Calu3 (cell line): ENCODE measurements at regions not wholly inside any gene's neighbourhood (a gene's known extent, or its start where the extent isn't known, plus 50 kb on each side); places are given as distances from the start of the nearest gene placed in this dataset.

Experiments
- BruUV-seq: library from RNA; stranded (reverse); fragments of 400-500 nt; replicated peaks from 2 replicates; lab custom pipeline; 2021; lab: Mats Ljungman, UMichigan
- CTCF ChIA-PET: fragments of 300-600 bp; sonication (Branson Sonifier 250); formaldehyde crosslinking; loops from one replicate; lab custom pipeline; 2022; ENCODE audit warnings: antibody characterized with exemption; lab: Charles Lee
- DNase-seq: peaks from one replicate; pipeline ENCODE4 v3.0.0; 2022
- H3K27ac Mint-ChIP-seq: one replicate; pipeline ENCODE4 v1.8.0; 2022; ENCODE audit warnings: mixed read lengths; ENCODE audit not compliant: unreplicated experiment
- H3K27me3 Mint-ChIP-seq: one replicate; pipeline ENCODE4 v1.8.0; 2022; ENCODE audit warnings: mixed read lengths; ENCODE audit not compliant: unreplicated experiment
- H3K36me3 Mint-ChIP-seq: one replicate; pipeline ENCODE4 v1.8.0; 2022; ENCODE audit warnings: mild to moderate bottlenecking, moderate library complexity, mixed read lengths; ENCODE audit not compliant: insufficient read depth, unreplicated experiment
- H3K4me1 Mint-ChIP-seq: one replicate; pipeline ENCODE4 v1.8.0; 2022; ENCODE audit warnings: mild to moderate bottlenecking, low read depth, mixed read lengths; ENCODE audit not compliant: unreplicated experiment
- H3K4me3 Mint-ChIP-seq: one replicate; pipeline ENCODE4 v1.8.0; 2022; ENCODE audit warnings: mild to moderate bottlenecking, low read depth, moderate library complexity, mixed read lengths; ENCODE audit not compliant: unreplicated experiment
- H3K9me3 Mint-ChIP-seq: one replicate; pipeline ENCODE4 v1.8.0; 2022; ENCODE audit warnings: low read depth, mixed read lengths; ENCODE audit not compliant: unreplicated experiment
- intact Hi-C: fragments of 100-400 bp; cut with micrococcal nuclease; formaldehyde crosslinking; loops from one replicate; pipeline ENCODE4 v1.10.0; 2022; ENCODE audit not compliant: unreplicated experiment
- TF ChIP-seq, protein P1 (sequence below): fragments of 200-600 bp; IDR thresholded peaks from one replicate; pipeline ENCODE4 v1.8.0; 2022; ENCODE audit warnings: antibody characterized with exemption; ENCODE audit not compliant: unreplicated experiment

DNA sequence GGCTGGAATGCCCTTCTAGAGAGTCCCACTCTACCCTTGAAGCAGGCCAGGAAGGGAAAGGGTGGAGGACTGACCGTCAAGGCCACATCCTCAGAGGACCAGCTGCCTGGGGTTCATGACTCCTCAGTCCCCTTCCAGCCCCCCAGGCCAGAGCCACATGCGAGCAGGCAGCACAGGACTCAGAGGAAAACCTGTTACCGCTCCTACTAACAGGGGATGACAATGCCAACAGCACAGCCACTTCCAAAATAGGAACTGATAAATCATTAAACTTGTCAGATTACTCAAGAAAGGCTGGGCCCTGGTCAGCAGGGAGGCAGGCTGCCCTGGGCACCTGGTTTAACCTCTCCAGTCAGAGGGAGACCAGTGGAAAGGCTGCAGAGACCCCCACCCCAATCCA is 206.2 kb upstream of the SDK2 start:
- Mint-ChIP-seq H3K9me3 (peaks cover 3% of the 10 kb centered on the region), H3K36me3 (no peaks in the 10 kb centered on the region), H3K4me3 (no peak overlapping the region), H3K4me1 (no peaks in the 10 kb centered on the region), H3K27me3 (peaks cover 41% of the 10 kb centered on the region), H3K27ac (no peak overlapping the region)
- no TSS peak for BruUV-seq
- TF ChIP-seq, protein P1, sequence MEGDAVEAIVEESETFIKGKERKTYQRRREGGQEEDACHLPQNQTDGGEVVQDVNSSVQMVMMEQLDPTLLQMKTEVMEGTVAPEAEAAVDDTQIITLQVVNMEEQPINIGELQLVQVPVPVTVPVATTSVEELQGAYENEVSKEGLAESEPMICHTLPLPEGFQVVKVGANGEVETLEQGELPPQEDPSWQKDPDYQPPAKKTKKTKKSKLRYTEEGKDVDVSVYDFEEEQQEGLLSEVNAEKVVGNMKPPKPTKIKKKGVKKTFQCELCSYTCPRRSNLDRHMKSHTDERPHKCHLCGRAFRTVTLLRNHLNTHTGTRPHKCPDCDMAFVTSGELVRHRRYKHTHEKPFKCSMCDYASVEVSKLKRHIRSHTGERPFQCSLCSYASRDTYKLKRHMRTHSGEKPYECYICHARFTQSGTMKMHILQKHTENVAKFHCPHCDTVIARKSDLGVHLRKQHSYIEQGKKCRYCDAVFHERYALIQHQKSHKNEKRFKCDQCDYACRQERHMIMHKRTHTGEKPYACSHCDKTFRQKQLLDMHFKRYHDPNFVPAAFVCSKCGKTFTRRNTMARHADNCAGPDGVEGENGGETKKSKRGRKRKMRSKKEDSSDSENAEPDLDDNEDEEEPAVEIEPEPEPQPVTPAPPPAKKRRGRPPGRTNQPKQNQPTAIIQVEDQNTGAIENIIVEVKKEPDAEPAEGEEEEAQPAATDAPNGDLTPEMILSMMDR, result no peak
- intact Hi-C loops, result no loop called here
- no peak for DNase-seq
- CTCF ChIA-PET, result no interaction called here

DNA sequence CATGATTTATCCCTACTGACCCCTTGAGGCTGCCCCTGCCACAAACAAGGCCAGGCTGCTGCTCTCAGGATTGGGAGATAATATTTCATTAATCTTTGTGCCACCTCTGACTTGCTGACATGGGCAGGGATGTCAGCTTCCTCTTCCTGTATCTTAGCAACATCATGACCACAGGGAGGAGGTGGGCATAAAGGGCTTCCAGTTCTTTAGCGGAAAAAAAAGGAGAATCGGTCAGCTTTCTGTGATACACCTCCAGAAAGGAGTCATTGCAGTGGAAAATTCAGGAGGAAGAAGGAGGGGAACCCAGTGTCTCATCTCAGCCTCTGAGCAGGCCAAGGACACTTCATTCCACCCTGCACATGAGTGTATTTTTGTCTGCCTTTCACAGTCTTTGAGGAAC is 206.8 kb upstream of the SDK2 start:
- intact Hi-C loops, result no loop called here
- CTCF ChIA-PET, result no interaction called here
- TF ChIP-seq, protein P1, result no peak
- Mint-ChIP-seq H3K4me3 (no peak overlapping the region), H3K27me3 (peaks cover 37% of the 10 kb centered on the region), H3K9me3 (peaks cover 3% of the 10 kb centered on the region), H3K36me3 (no peaks in the 10 kb centered on the region), H3K4me1 (no peaks in the 10 kb centered on the region), H3K27ac (no peak overlapping the region)
- BruUV-seq, result no TSS peak
- DNase-seq, result no peak

DNA sequence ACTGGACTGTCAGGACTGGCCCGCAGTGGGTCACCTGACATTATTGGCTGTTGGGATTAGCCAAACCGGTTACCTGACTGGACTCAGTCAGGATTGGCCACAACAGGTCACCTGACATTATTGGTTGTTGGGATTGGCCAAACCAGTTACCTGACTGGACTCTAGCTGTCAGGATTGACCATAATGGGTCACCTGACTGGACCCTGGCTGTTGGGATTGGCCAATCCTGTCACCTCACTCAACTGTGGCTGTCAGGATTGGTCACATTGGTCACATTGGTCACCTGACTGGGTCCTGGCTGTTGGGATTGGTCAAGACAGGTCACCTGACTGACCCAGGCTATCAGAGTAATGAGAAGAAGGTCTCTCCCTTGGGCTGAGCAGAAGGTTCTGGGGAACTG is 207.7 kb upstream of the SDK2 start:
- TF ChIP-seq, protein P1, result no peak
- Mint-ChIP-seq H3K27ac (no peak overlapping the region), H3K9me3 (peaks cover 3% of the 10 kb centered on the region), H3K4me3 (no peak overlapping the region), H3K4me1 (no peaks in the 10 kb centered on the region), H3K27me3 (peaks cover 37% of the 10 kb centered on the region), H3K36me3 (no peaks in the 10 kb centered on the region)
- DNase-seq, result no peak
- intact Hi-C loops, result no loop called here
- no TSS peak for BruUV-seq
- CTCF ChIA-PET, result no interaction called here

DNA sequence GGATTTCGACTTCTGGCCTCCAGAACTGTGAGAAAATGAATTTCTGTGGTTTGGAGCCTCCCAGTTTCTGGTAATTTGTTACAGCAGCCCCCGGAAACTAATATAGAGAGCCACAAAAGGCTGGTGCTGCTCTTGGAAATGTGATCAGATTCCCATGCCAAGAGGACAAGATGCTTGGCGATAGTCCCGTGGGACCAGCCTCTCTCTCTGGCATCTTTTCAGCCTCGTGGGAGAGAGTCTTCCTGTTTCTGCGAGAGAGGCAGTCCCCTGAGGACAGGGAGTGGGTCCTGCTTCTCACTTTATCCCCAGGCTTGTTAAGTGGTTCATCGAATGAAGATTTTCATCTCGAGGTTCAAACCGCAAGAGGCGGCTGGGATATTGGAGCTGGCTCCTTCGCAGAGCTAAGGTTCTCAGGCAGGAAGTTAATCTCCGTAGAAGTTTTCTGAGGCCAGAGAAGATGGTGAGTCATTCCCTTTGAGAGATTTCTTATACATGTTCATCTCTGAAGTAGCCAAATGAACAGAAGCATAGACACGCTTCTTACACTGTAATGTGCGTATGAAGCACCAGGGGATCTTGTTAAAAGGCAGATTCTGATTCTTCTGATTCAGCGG is 211.6 kb upstream of the SDK2 start:
- CTCF ChIA-PET, result no interaction called here
- TF ChIP-seq, protein P1, result no peak
- peaks cover 3% of the 10 kb centered on the region for H3K9me3 Mint-ChIP-seq
- no peak overlapping the region for H3K27ac Mint-ChIP-seq
- no peaks in the 10 kb centered on the region for H3K4me1 Mint-ChIP-seq
- intact Hi-C loops, result no loop called here
- H3K36me3 Mint-ChIP-seq, result no peaks in the 10 kb centered on the region
- H3K27me3 Mint-ChIP-seq, result peaks cover 15% of the 10 kb centered on the region
- DNase-seq, result no peak
- no TSS peak for BruUV-seq
- no peak overlapping the region for H3K4me3 Mint-ChIP-seq
